Activated CD4-positive, alpha-beta T cell treated with anti-CD3 and anti-CD28 coated beads for 36 hours (primary cell): ENCODE measurements at regions not wholly inside any gene's neighbourhood (a gene's known extent, or its start where the extent isn't known, plus 50 kb on each side); places are given as distances from the start of the nearest gene placed in this dataset.
"Not testable (repeated sequence)": the region's sequence is repeated elsewhere in the genome, so short reads cannot be mapped to it uniquely, and the experiment has no call there.

Experiments used
- ATAC-seq: fragments of 200-7000 bp; cut with Tn5 transposase; one replicate; pipeline ENCODE4 v1.10.0; 2021; ENCODE audit warnings: mild to moderate bottlenecking, moderate library complexity
- CTCF ChIA-PET: fragments of 350-600 bp; sonication (Branson Sonifier 250); formaldehyde crosslinking; loops from one replicate; lab custom pipeline; 2021; ENCODE audit warnings: antibody characterized with exemption; lab: Charles Lee
- POLR2A ChIA-PET: fragments of 350-600 bp; sonication (Branson Sonifier 250); formaldehyde crosslinking; loops from one replicate; lab custom pipeline; 2021; ENCODE audit warnings: antibody characterized with exemption, inconsistent platforms; lab: Charles Lee
- DNase-seq: peaks from one replicate; pipeline ENCODE4 v3.0.0-alpha.2; 2020
- H3K27ac Mint-ChIP-seq: one replicate; pipeline ENCODE4 v1.8.0; 2021; ENCODE audit warnings: mixed read lengths
- H3K27me3 Mint-ChIP-seq: one replicate; pipeline ENCODE4 v1.8.0; 2021; ENCODE audit warnings: mixed read lengths
- H3K36me3 Mint-ChIP-seq: one replicate; pipeline ENCODE4 v1.8.0; 2021; ENCODE audit warnings: low read depth, mixed read lengths
- H3K4me1 Mint-ChIP-seq: one replicate; pipeline ENCODE4 v1.8.0; 2021; ENCODE audit warnings: mixed read lengths
- H3K4me3 Mint-ChIP-seq: one replicate; pipeline ENCODE4 v1.8.0; 2021; ENCODE audit warnings: mild to moderate bottlenecking, moderate library complexity, mixed read lengths
- H3K9me3 Mint-ChIP-seq: one replicate; pipeline ENCODE4 v1.8.0; 2021; ENCODE audit warnings: low read depth, mixed read lengths
- intact Hi-C, 2 experiments: fragments of 100-400 bp; cut with DNase I in 1 of 2; cut with micrococcal nuclease in 1 of 2; formaldehyde crosslinking; loops; one replicate each; pipeline versions ENCODE4 v1.14.2 to v1.15.1; 2022 to 2024; cut with DNase I, micrococcal nuclease

- DNase-seq (no peak), ATAC-seq (no peak)
- intact Hi-C loops = no loop called here
- no peak overlapping the region for H3K27ac Mint-ChIP-seq
- H3K4me3 Mint-ChIP-seq = no peak overlapping the region
- no peaks in the 10 kb centered on the region for H3K36me3 Mint-ChIP-seq
- ChIA-PET CTCF (no interaction called here), POLR2A (no interaction called here)
- no peaks in the 10 kb centered on the region for H3K4me1 Mint-ChIP-seq
- H3K27me3 Mint-ChIP-seq = peaks cover 7% of the 10 kb centered on the region
- H3K9me3 Mint-ChIP-seq = no peaks in the 10 kb centered on the region
These were observed 301.7 kb downstream of the PAX3 start for GRCh38 chr2:221997100-221997499.

DNA sequence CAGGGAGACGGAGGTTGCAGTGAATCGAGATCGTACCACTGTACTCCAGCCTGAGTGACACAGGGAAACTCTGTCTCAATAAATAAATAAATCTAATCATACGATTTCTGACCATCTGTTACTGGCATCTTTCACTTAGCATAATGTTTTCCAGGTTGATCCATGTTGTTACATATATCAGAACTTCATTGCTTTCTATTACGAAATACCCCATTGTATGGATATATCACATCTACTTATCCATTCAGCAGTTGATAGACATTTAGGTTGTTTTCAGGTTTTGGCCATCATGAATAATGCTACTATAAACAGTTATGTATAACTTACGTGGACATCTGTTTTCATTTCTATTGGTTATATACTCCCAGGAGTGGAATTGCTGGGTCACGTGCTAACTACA is 303.9 kb downstream of the PAX3 start:
- H3K27ac Mint-ChIP-seq = no peak overlapping the region
- no peaks in the 10 kb centered on the region for H3K9me3 Mint-ChIP-seq
- H3K4me3 Mint-ChIP-seq = no peak overlapping the region
- intact Hi-C loops = no loop called here
- H3K4me1 Mint-ChIP-seq = no peaks in the 10 kb centered on the region
- peaks cover 7% of the 10 kb centered on the region for H3K27me3 Mint-ChIP-seq
- no peaks in the 10 kb centered on the region for H3K36me3 Mint-ChIP-seq
- POLR2A ChIA-PET = no interaction called here
- no peak for DNase-seq
- no peak for ATAC-seq
- CTCF ChIA-PET = no interaction called here

GRCh38 chr2:221984376-221984775 is 314.4 kb downstream of the PAX3 start:
- intact Hi-C loops, DNase-seq, H3K36me3 Mint-ChIP-seq, ATAC-seq, H3K4me1 Mint-ChIP-seq, H3K27me3 Mint-ChIP-seq, POLR2A ChIA-PET, CTCF ChIA-PET, H3K27ac Mint-ChIP-seq, H3K4me3 Mint-ChIP-seq, H3K9me3 Mint-ChIP-seq: not testable (repeated sequence)

DNA sequence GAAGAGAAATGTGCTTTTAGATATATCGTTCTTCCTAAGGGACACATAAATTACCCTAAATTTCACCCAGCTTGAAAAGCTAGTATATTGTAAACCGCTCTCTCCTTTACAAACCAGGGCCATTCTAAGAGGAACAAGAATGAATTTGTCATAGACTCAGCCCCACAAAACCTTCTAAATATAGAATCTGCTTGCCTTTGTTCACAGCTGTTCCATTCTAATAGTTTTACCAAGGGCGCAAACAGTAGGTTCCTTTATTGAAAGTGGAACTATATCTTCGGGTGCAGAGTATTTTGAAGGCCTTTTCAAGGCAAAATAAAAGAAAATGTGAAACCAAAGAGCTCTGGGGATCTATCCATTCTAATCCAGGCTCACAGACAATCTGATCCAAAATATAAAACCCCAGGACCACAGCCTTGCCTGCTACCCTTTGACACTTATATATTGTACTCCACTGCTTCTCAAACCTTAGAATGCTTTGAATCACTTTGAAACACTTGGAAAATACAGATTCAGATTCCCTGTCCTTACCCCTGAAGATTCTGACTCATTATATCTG is 316.8 kb downstream of the PAX3 start:
- H3K27me3 Mint-ChIP-seq = peaks cover 5% of the 10 kb centered on the region
- H3K4me1 Mint-ChIP-seq = no peaks in the 10 kb centered on the region
- ChIA-PET CTCF (no interaction called here), POLR2A (no interaction called here)
- H3K9me3 Mint-ChIP-seq = peaks cover 4% of the 10 kb centered on the region
- H3K4me3 Mint-ChIP-seq = no peak overlapping the region
- intact Hi-C loops = no loop called here
- DNase-seq (no peak), ATAC-seq (no peak)
- no peaks in the 10 kb centered on the region for H3K36me3 Mint-ChIP-seq
- no peak overlapping the region for H3K27ac Mint-ChIP-seq

DNA sequence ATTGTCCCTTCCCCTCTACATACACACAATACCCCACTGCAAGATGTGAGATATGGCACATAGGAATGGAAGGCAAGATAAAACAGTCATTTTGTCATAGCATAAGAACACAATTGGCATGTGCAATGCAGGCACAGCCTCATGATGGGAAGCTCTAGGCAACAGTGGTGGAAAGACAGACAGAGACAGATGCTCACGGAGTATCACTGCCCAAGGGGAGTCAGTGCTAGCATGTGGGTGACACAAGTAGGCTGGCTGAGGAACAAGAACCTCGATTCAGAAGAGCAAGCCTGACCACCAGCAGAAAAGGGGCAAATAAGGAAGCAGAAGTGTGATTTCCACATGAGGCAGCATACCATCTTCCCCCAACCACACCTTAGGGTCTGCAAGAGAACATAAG is 323.6 kb downstream of the PAX3 start:
- Mint-ChIP-seq H3K36me3 (no peaks in the 10 kb centered on the region), H3K27ac (no peak overlapping the region), H3K4me1 (no peaks in the 10 kb centered on the region), H3K27me3 (peaks cover 16% of the 10 kb centered on the region), H3K4me3 (no peak overlapping the region), H3K9me3 (peaks cover 2% of the 10 kb centered on the region)
- POLR2A ChIA-PET = no interaction called here
- DNase-seq (no peak), ATAC-seq (no peak)
- CTCF ChIA-PET = no interaction called here
- intact Hi-C loops = no loop called here

GRCh38 chr2:221973902-221974301 is 324.9 kb downstream of the PAX3 start:
- CTCF ChIA-PET = no interaction called here
- ATAC-seq (no peak), DNase-seq (no peak)
- H3K4me3 Mint-ChIP-seq = no peak overlapping the region
- no peaks in the 10 kb centered on the region for H3K36me3 Mint-ChIP-seq
- H3K27me3 Mint-ChIP-seq = peaks cover 14% of the 10 kb centered on the region
- H3K9me3 Mint-ChIP-seq = peaks cover 2% of the 10 kb centered on the region
- H3K27ac Mint-ChIP-seq = no peak overlapping the region
- intact Hi-C loops = no loop called here
- POLR2A ChIA-PET = no interaction called here
- H3K4me1 Mint-ChIP-seq = no peaks in the 10 kb centered on the region

- intact Hi-C loops = no loop called here
- H3K4me1 Mint-ChIP-seq = no peaks in the 10 kb centered on the region
- H3K27me3 Mint-ChIP-seq = peaks cover 14% of the 10 kb centered on the region
- POLR2A ChIA-PET = no interaction called here
- ATAC-seq (no peak), DNase-seq (no peak)
- CTCF ChIA-PET = no interaction called here
- no peaks in the 10 kb centered on the region for H3K36me3 Mint-ChIP-seq
- H3K4me3 Mint-ChIP-seq = no peak overlapping the region
- peaks cover 2% of the 10 kb centered on the region for H3K9me3 Mint-ChIP-seq
- no peak overlapping the region for H3K27ac Mint-ChIP-seq
These were observed 325.3 kb downstream of the PAX3 start for GRCh38 chr2:221973502-221973901.

- H3K27ac Mint-ChIP-seq = no peak overlapping the region
- ATAC-seq (no peak), DNase-seq (no peak)
- intact Hi-C loops = no loop called here
- H3K4me3 Mint-ChIP-seq = no peak overlapping the region
- ChIA-PET POLR2A (no interaction called here), CTCF (no interaction called here)
- H3K27me3 Mint-ChIP-seq = peaks cover 14% of the 10 kb centered on the region
- H3K9me3 Mint-ChIP-seq = no peaks in the 10 kb centered on the region
- no peaks in the 10 kb centered on the region for H3K36me3 Mint-ChIP-seq
- no peaks in the 10 kb centered on the region for H3K4me1 Mint-ChIP-seq
These were observed 325.9 kb downstream of the PAX3 start for GRCh38 chr2:221972813-221973478.

DNA sequence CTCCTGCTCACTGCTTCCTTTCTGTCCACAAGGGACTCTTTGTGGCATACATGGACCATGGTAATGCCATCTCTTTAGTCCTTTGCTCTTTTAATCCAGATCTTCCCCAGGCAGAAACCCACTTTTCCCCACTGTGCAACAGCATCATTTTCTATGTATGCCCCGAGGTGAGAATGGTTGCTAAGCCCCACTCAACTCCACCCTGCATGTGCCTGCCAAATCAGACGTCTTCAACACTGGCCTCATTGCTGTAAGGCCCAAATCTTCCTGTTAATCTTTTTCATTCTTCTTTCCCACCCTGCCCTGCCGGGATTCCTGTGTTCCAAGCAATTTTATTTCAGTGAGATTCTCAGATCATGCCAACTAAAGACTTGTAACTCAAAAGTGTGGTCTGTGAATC is 328.4 kb downstream of the PAX3 start:
- CTCF ChIA-PET = interaction anchor here (0.6 to 0.8 kb wide), 2 partner anchors 10 to 53 kb away, joined by 3 to 4 read pairs; no protein-coding TSS in a partner anchor
- H3K27me3 Mint-ChIP-seq = peaks cover 6% of the 10 kb centered on the region
- POLR2A ChIA-PET = no interaction called here
- H3K36me3 Mint-ChIP-seq = no peaks in the 10 kb centered on the region
- ATAC-seq (no peak), DNase-seq (no peak)
- H3K9me3 Mint-ChIP-seq = no peaks in the 10 kb centered on the region
- intact Hi-C loops = no loop called here
- no peak overlapping the region for H3K27ac Mint-ChIP-seq
- H3K4me3 Mint-ChIP-seq = no peak overlapping the region
- H3K4me1 Mint-ChIP-seq = no peaks in the 10 kb centered on the region

DNA sequence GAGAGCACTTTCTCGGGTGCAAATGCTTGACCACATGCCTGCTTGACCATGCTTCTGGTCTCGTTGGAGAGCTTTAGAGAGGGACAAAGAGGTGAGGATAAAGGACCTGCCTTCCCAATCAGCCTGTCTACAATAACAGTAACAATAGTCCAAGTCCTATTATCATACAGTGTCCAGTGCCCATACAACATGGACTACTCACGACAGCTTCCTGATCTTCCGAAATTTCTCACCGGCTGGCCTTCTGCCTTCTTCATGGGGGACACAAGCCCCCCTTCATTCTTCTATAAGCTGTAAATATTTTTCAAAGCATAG is 329.0 kb downstream of the PAX3 start:
- ChIA-PET CTCF (interaction anchor here (0.6 kb wide), 1 partner anchor 54 kb away, joined by 4 read pairs; no protein-coding TSS in a partner anchor), POLR2A (no interaction called here)
- Mint-ChIP-seq H3K4me1 (no peaks in the 10 kb centered on the region), H3K27ac (no peak overlapping the region), H3K36me3 (no peaks in the 10 kb centered on the region), H3K9me3 (no peaks in the 10 kb centered on the region), H3K4me3 (no peak overlapping the region), H3K27me3 (peaks cover 6% of the 10 kb centered on the region)
- DNase-seq (no peak), ATAC-seq (no peak)
- intact Hi-C loops = loop anchor here (2.0 to 10.0 kb wide), 3 partner anchors 385 to 1283 kb away; partner anchors contain the start of gene EPHA4 (in 1 of the 2)

DNA sequence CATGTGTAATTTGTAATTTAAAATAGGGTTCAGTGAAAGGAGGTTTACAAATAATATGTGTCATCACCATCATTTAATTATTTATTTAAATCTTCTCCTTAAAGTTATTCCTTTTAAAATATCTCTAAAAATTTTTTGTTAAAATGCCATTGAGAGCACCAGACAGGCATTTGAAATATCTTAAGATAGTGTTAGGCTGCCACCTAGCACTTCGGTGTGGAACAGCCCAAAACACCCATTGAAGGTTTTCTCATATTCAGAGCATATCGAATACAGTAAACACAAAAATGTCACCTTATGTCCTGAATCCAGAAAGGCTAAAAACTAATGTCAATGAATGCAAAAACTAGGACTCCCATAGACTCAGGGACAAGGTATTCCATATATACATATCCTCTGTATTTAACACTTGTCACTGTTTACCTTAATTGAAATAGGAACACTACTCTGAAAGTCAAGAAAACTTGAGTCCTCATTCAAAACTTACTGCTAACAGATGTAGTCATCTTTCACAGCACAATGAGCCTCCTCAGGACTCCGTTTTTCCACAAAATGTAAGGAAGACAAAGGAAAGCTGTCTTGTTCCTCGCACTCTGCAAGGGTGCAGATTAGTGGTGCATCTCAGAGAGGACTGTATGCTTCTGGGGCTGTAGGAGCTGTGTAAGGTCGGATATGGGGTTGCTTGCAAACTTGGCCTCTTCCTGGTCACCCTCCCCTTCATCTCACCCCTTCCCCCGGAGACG is 329.5 kb downstream of the PAX3 start:
- Mint-ChIP-seq H3K27ac (no peak overlapping the region), H3K36me3 (no peaks in the 10 kb centered on the region), H3K4me1 (no peaks in the 10 kb centered on the region), H3K27me3 (peaks cover 4% of the 10 kb centered on the region), H3K9me3 (no peaks in the 10 kb centered on the region), H3K4me3 (no peak overlapping the region)
- ATAC-seq (no peak), DNase-seq (peak; percentile 11)
- POLR2A ChIA-PET = no interaction called here
- CTCF ChIA-PET = no interaction called here
- intact Hi-C loops = loop anchor here (2.0 to 10.0 kb wide), 3 partner anchors 384 to 1282 kb away; partner anchors contain the start of gene EPHA4 (in 1 of the 2)

- no peak for ATAC-seq
- DNase-seq = no peak
- H3K4me3 Mint-ChIP-seq = no peak overlapping the region
- no peak overlapping the region for H3K27ac Mint-ChIP-seq
- no peaks in the 10 kb centered on the region for H3K9me3 Mint-ChIP-seq
- no peaks in the 10 kb centered on the region for H3K36me3 Mint-ChIP-seq
- CTCF ChIA-PET = no interaction called here
- POLR2A ChIA-PET = no interaction called here
- peaks cover 3% of the 10 kb centered on the region for H3K27me3 Mint-ChIP-seq
- intact Hi-C loops = loop anchor here in 1 of 2 experiments (10.0 kb wide), 1 partner anchor 377 kb away; no protein-coding TSS in a partner anchor
- H3K4me1 Mint-ChIP-seq = no peaks in the 10 kb centered on the region
These were observed 336.6 kb downstream of the PAX3 start for GRCh38 chr2:221962186-221962585.
